RWPE2 (cell line): ENCODE measurements at regions not wholly inside any gene's neighbourhood (a gene's known extent, or its start where the extent isn't known, plus 50 kb on each side); places are given as distances from the start of the nearest gene placed in this dataset.
"Not testable (repeated sequence)": the region's sequence is repeated elsewhere in the genome, so short reads cannot be mapped to it uniquely, and the experiment has no call there.

Experiments used
- ATAC-seq: fragments of 200-7000 bp; cut with Tn5 transposase; 3 replicates; pipeline ENCODE4 v1.9.1; 2021; ENCODE audit warnings: low read depth
- DNase-seq: peaks from one replicate; pipeline ENCODE4 v3.0.0-alpha.2; 2020; ENCODE audit warnings: low spot score
- H3K27ac ChIP-seq: fragments of 450-650 bp; 2 replicates; pipeline ENCODE4 v1.5.1; 2017; ENCODE audit warnings: mild to moderate bottlenecking; ENCODE audit not compliant: poor library complexity, severe bottlenecking
- H3K27me3 ChIP-seq: fragments of 250-450 bp; sonication (Bioruptor Pico); 2 replicates; pipeline ENCODE4 v1.5.1; 2021; ENCODE audit warnings: mild to moderate bottlenecking, moderate library complexity; ENCODE audit not compliant: insufficient read depth, poor library complexity, severe bottlenecking
- H3K36me3 ChIP-seq: fragments of 250-450 bp; sonication (Bioruptor Pico); 2 replicates; pipeline ENCODE4 v1.5.1; 2020; ENCODE audit warnings: low read depth, mild to moderate bottlenecking, moderate library complexity
- H3K4me1 ChIP-seq: fragments of 250-450 bp; sonication (Bioruptor Pico); 2 replicates; pipeline ENCODE4 v1.5.1; 2021; ENCODE audit warnings: mild to moderate bottlenecking, moderate library complexity; ENCODE audit not compliant: insufficient read depth, poor library complexity, severe bottlenecking
- H3K4me3 ChIP-seq: fragments of 250-450 bp; sonication (Bioruptor Pico); 2 replicates; pipeline ENCODE4 v1.5.1; 2021; ENCODE audit warnings: mild to moderate bottlenecking, moderate library complexity; ENCODE audit not compliant: severe bottlenecking
- H3K9me3 ChIP-seq: fragments of 250-450 bp; sonication (Bioruptor Pico); 2 replicates; pipeline ENCODE4 v1.5.1; 2021; ENCODE audit warnings: mild to moderate bottlenecking, moderate library complexity; ENCODE audit not compliant: severe bottlenecking
- TF ChIP-seq, protein P1 (sequence below): fragments of 450-650 bp; IDR thresholded peaks from one replicate; pipeline ENCODE4 v1.5.1; 2017; ENCODE audit warnings: mild to moderate bottlenecking, moderate library complexity; ENCODE audit not compliant: poor library complexity, severe bottlenecking

DNA sequence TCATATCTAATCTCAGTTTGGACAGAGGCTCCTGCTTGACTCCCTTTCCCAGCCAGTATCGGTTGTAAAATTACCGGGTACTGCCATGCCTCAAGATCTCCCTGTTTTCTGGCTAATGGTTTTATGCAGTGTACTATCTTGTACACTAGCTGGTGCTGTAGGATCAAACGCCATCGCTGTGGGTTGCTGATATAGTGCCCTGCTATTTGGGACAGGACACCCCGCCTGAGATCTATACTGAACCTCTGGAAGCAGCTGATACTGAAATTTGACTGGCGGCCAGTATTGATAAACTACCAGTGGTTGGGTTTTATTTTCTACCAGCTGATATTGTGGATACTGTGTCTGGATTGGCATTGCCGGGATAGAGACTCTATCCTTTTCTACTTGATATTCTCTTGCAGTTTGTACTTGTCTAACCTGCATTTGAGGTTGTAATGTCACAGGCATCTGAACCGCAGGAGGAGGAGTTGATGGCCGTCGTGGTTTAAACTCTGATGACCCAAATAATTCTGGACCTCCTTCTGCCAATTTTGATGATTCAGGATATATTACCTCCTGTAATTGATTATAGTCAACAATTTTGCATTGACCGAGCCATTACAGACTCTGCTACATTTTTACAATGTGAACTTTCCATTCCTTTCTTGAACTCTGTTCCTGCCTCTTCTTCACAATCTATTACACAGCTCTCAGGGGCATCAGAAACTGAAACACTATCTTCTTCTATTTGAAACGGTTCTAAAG lies 112.5 kb upstream of the LARP1 start:
- ATAC-seq (peak; percentile 78), DNase-seq (no peak)

DNA sequence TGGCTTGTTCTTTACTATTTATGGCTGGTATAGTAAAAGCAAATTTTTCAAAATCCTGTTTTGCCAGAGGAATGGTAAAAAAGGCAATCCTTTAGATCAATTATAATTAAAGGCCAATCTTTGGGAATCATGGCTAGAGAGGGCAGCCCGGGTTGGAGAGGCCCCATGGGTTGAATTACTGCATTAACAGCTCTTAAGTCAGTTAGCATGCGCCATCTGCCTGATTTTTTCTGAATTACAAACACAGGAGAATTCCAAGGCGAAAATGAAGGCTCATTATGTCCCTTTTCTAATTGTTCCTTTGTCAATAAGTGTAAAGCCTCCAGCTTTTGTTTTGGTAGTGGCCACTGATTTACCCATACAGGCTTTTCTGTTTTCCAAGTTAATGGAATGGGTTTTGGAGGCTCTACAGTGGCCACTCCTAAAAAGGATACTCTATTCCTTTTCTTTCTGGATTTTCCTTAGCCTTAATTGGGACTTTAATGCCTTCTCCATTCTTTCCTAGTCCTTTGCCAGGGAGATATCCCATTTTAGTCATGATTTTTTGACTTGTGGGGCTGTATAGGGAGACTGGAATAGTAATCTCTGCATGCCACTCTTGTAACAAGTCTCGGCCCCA lies 114.9 kb upstream of the LARP1 start:
- H3K4me3 ChIP-seq, H3K4me1 ChIP-seq, H3K27me3 ChIP-seq, H3K36me3 ChIP-seq, DNase-seq, H3K9me3 ChIP-seq, H3K27ac ChIP-seq, ATAC-seq: not testable (repeated sequence)
- TF ChIP-seq, protein P1, sequence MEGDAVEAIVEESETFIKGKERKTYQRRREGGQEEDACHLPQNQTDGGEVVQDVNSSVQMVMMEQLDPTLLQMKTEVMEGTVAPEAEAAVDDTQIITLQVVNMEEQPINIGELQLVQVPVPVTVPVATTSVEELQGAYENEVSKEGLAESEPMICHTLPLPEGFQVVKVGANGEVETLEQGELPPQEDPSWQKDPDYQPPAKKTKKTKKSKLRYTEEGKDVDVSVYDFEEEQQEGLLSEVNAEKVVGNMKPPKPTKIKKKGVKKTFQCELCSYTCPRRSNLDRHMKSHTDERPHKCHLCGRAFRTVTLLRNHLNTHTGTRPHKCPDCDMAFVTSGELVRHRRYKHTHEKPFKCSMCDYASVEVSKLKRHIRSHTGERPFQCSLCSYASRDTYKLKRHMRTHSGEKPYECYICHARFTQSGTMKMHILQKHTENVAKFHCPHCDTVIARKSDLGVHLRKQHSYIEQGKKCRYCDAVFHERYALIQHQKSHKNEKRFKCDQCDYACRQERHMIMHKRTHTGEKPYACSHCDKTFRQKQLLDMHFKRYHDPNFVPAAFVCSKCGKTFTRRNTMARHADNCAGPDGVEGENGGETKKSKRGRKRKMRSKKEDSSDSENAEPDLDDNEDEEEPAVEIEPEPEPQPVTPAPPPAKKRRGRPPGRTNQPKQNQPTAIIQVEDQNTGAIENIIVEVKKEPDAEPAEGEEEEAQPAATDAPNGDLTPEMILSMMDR = peak; percentile 84

More for the DNA sequence above, 112.5 kb upstream of the LARP1 start:
- Histone ChIP-seq H3K4me3 (no peak overlapping the region), H3K4me1 (no peaks in the 10 kb centered on the region), H3K27ac (no peak overlapping the region), H3K36me3 (no peaks in the 10 kb centered on the region), H3K27me3 (no peaks in the 10 kb centered on the region), H3K9me3 (no peaks in the 10 kb centered on the region)
- TF ChIP-seq, protein P1 = peak; percentile 71

- H3K4me1 ChIP-seq, H3K27ac ChIP-seq, DNase-seq, ATAC-seq, H3K27me3 ChIP-seq, H3K9me3 ChIP-seq, H3K36me3 ChIP-seq, H3K4me3 ChIP-seq: not testable (repeated sequence)
Measured at GRCh38 chr5:154636786-154637185, 118.4 kb upstream of the LARP1 start.

DNA sequence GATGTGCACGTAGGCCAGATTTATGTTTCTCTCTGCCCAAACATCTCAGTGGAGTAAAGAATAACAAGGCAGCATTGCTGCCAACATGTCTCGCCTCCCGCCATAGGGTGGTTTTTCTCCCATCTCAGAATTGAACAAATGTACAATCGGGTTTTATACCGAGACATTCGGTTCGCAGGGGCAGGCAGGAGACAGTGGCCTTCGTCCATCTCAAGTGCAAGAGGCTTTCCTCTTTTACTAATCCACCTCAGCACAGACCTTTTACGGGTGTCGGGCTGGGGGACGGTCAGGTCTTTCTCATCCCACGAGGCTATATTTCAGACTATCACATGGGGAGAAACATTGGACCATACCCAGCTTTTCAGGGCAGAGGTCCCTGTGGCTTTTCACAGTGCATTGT lies 118.9 kb upstream of the LARP1 start:
- H3K36me3 ChIP-seq, ATAC-seq, H3K4me3 ChIP-seq, H3K27me3 ChIP-seq, H3K27ac ChIP-seq, DNase-seq, H3K9me3 ChIP-seq, H3K4me1 ChIP-seq: not testable (repeated sequence)

DNA sequence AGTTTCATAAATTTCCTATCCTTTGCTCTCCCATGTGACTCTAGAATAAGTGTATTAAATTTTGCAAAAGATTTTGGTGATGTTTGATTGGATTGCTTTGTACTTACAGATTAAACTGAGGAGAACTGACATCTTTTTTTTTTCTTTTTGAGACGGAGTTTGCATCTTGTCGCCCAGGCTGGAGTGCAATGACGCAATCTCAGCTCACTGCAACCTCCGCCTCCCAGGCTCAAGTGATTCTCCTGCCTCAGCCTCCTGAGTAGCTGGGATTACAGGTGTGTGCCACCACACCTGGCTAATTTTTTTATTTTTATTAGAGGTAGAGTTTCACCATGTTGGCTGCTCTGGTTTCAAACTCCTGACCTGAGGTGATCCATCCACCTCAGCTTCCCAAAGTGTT lies 121.4 kb upstream of the LARP1 start:
- H3K4me1 ChIP-seq, H3K36me3 ChIP-seq, H3K4me3 ChIP-seq, DNase-seq, H3K9me3 ChIP-seq, H3K27ac ChIP-seq, H3K27me3 ChIP-seq, ATAC-seq: not testable (repeated sequence)

DNA sequence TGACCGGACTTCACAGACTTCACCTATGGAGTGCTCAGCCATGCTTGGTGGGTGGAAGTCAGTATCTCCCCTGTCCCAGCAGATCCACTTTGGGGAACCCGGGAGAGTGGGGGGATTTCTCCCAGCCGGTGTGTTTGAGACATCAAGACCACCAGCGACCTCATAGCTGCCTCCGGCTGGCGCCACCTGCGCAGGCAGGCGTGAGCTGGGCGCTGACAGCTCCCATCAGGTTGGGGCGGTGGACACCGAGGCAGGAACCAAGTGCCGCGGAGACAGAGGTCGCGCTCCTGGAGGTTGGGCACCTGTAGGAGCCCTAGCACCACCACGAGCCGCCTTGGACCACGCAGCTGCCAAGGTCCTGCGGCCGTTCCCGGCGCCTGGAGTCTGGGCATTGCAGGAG lies 124.0 kb upstream of the LARP1 start:
- no peaks in the 10 kb centered on the region for H3K4me1 ChIP-seq
- no peak overlapping the region for H3K27ac ChIP-seq
- H3K4me3 ChIP-seq = no peak overlapping the region
- no peaks in the 10 kb centered on the region for H3K9me3 ChIP-seq
- TF ChIP-seq, protein P1 = no peak
- no peaks in the 10 kb centered on the region for H3K36me3 ChIP-seq
- DNase-seq (no peak), ATAC-seq (no peak)
- H3K27me3 ChIP-seq = no peaks in the 10 kb centered on the region
